ENCODE measurements at regions not wholly inside any gene's neighbourhood (a gene's known extent, or its start where the extent isn't known, plus 50 kb on each side); places are given as distances from the start of the nearest gene placed in this dataset.

DNA sequence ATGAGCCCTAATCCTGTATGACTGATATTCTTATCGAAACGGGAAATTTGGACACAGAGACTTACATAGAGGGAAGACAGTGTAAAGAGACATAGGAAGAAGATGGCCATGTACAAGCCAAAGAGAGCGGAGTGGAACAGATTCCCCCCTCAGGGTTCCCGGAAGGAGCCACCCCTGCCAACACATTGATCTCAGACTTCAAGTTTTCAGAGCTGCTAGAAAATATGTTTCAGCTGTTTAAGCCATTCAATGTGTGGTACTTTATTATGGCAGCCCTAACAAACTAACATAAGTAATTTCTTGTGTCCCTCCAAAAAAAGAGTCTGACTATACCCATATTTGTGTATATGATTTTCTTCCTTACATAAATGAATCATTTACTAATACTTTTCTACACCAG, 128.0 kb upstream of the STC2 start (continued):
- no peak for TF ChIP-seq RBBP5 (IDR thresholded peaks at IDR 0.05; ENCODE audit: borderline replicate concordance, low read depth, low read length)
- no peak for TF ChIP-seq CEBPB (IDR thresholded peaks at IDR 0.05; ENCODE audit: low read depth, low read length)
- no peak for TF ChIP-seq USF2 (IDR thresholded peaks at IDR 0.05; ENCODE audit: low read length)
- TF ChIP-seq MAFK (IDR thresholded peaks at IDR 0.05; ENCODE audit: low read depth, low read length), result no peak
- no peak for TF ChIP-seq HDAC6 (IDR thresholded peaks at IDR 0.05; ENCODE audit: low read depth, low read length)

Data from H1 (cell line).